GM19328 (cell line): ENCODE measurements at regions not wholly inside any gene's neighbourhood (a gene's known extent, or its start where the extent isn't known, plus 50 kb on each side); places are given as distances from the start of the nearest gene placed in this dataset.
A peak's percentile ranks its signal among the peaks of the same experiment; 100 is the strongest.

ENCODE experiments used
- ATAC-seq: cut with Tn5 transposase; IDR thresholded peaks from one replicate; pipeline ENCODE4 v1.9.1; 2021; ENCODE audit warnings: mild to moderate bottlenecking, moderate library complexity; ENCODE audit not compliant: unreplicated experiment

DNA sequence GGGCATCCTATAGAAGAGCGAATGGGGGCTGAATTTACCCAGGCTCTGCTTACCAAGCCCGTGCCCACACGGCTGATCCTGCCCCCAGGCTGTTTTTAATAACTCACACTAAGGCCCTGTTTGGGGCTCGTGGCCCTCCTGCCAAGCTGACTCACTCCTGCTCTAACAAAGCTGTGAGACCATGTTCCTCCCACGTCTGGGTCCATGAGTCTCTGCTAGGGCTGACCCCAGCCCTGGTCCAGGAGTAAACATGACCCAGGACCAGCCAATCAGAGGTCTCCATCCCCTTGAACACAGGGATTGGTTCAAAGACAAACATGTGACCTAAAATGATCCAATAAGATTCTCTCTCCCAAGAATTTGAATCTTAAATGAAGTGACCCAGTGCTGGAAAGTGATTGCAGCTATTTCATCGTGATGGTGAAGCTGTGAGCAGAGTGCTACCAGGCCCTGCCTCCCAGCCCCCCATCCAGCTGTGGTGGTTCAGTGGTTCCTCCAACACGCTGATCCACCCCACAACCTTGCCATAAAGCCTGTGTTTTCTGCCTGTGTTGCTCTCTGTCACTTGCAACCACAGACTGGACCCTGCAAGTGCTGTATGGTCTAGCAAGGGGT is 57.2 kb downstream of the C16orf82 start:
- no peak for ATAC-seq

DNA sequence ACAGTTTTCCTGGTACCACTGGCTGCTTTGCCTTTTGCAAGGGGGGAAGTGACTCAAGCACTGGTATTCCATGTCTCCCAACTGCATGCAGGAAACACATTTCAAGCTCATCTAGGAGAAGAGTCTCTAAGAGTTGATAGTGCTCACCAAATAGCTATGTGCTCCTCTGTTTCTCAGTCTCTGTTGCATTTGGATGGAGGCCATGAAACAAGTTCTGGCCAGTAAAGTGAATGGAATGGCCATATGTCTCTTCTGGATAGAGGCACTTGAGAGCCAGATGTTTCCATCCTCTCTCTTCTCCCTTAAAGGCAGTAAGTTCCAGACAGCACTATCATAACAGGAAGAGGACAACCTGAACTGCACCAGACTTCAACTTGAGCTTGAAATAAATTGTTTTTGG is 60.6 kb downstream of the C16orf82 start:
- no peak for ATAC-seq

DNA sequence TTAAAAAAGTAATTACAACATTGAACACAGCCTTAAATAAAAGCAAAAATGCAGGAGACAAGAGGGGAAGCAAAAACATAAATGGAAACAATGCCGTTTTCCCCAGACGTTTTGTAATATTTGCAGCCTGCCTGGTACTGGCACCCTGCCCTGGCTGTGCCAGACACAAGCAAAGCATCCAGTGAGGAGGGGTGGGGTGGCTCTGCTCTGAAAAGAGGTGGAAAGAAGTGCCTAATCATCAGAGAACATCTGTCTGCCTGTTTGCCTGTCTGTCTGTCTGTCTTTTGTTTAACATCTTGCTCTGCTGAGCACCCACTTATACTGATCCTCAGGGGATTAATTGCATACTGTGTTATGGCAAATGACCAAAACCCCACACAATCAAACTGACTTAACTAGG is 62.7 kb downstream of the C16orf82 start:
- no peak for ATAC-seq

DNA sequence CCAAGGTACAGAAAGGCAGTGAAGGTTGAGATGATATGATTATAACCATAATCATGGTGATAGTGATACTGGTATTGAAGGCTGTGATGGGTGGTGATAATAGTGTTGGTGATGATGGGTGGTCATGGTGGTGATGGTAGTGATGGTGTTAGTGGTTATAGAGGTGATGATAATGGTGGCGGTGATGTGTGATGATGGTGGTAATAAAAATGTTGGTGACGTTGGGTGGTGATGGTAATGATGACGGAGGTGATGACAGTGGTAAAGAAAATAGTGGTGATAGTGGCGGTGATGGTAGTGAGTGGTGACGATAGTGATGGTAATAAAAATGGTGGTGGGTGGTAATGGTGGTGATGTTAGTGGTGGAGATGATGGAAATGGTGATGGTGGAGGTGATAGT is 65.1 kb upstream of the KDM8 start:
- ATAC-seq = no peak

DNA sequence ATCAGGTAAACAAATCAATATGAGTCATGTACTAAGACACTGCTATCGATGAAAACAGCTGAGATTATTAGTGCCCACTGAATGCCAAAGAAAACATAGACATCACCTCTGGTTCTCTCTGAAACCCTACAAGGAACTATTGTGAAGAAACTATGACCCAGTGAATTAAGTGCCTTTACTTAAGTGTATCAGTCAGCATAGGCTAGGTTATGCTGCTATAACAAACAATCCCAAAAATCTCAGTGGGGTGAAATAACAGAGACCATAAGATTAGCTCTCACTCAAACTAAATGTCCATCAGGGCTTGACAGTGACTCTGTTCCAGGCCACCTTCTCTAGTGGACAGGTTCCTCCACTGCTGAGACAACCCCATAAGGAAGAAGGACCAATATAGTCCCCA is 57.7 kb upstream of the KDM8 start:
- ATAC-seq = no peak

DNA sequence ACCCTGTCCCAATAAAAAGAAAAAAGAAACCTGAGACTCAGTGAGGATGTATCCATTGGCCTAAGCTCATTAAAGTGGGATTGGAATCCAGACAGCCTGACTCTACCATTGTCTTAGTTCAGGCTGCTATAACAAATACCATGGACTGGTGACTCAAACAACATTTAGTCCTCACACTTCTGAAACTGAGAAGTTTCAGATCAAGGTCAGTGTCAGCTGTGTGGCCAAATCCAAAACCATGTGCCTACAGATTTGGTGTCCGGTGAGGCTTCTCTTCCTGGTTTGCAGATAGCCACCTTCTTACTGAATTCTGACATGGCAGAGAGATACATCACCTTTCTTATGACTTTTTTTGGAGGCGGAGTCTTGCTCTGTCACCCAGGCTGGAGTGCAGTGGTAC is 53.3 kb upstream of the KDM8 start:
- ATAC-seq = peak; percentile 67

DNA sequence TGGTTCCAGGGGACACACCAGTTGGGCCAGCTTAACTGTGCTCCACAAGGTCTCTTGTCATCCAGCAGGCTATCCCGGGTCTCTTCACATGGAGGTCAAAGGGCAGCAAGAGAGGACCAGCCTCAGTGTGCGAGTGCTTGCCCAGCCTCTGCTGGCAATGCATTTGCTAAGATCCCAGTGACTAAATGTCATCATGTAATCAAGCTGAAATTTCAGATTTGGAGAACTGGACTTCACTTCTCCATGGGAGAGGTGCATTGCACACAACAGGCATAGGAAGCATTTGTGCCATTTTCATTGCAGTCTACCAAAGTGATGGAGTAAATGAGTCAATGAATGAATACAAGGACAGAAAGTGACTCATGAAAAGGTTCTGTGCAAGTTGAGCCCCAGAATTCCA is 51.2 kb upstream of the KDM8 start:
- ATAC-seq = no peak

DNA sequence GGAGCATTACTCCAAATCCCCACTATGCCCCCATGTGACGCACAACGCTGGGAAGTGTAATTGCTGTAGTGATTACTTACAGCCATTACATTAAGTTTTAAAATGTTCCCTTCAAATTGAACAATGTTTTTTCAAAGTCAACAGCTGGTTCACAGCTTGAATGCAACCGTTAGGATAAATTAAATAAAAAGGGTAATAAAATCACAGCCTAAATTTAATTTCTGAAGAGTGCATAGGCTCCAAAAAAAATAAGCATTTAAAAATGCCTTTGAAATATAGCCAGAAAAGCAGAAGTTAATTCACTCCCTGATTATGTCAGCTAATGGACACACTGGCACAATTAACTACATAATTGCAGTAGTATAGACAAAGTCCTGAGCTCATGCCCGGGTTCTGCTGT is 50.5 kb upstream of the KDM8 start:
- ATAC-seq = no peak
